Ishikawa (cell line): ENCODE measurements at regions not wholly inside any gene's neighbourhood (a gene's known extent, or its start where the extent isn't known, plus 50 kb on each side); places are given as distances from the start of the nearest gene placed in this dataset.

Source experiments
- CREB1 ChIP-seq: IDR thresholded peaks from 2 replicates; pipeline ENCODE4 v1.6.1; 2012; ENCODE audit warnings: low read depth
- EP300 ChIP-seq: IDR thresholded peaks from 2 replicates; pipeline ENCODE4 v1.6.1; 2012; ENCODE audit warnings: borderline replicate concordance
- TAF1 ChIP-seq: IDR thresholded peaks from 2 replicates; pipeline ENCODE4 v1.6.1; 2012; ENCODE audit warnings: low read depth, mild to moderate bottlenecking
- TCF12 ChIP-seq: IDR thresholded peaks from 2 replicates; pipeline ENCODE4 v1.6.1; 2012; ENCODE audit warnings: low read depth
- TEAD4 ChIP-seq: IDR thresholded peaks from 2 replicates; pipeline ENCODE4 v1.6.1; 2012
- YY1 ChIP-seq: IDR thresholded peaks from 2 replicates; pipeline ENCODE4 v1.6.1; 2012; ENCODE audit warnings: low read depth
- TF ChIP-seq, protein P1 (sequence below): IDR thresholded peaks from 2 replicates; pipeline ENCODE4 v1.6.1; 2012; ENCODE audit warnings: low read depth, mild to moderate bottlenecking
- TF ChIP-seq, protein P2 (sequence below): IDR thresholded peaks from 2 replicates; pipeline ENCODE4 v1.6.1; 2012
- TF ChIP-seq, protein P3 (sequence below): IDR thresholded peaks from 2 replicates; pipeline ENCODE4 v1.6.1; 2012

DNA sequence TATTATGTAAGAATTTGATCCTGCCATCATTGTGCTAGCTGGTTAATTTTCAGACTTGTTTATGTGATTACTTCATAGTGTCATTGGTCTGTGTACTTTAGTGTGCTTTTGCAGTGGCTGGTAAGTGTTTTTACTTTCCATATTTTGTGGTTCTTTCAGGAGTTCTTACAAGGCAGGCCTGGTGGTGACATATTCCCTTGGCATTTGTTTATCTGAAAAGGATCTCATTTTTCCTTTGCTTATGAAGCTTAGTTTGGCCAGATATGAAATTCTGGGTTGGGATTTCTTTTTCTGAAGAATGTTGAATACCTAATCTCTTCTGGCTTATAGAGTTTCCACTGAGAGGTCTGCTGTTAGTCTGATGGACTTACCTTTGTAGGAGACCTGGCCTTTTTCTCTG, 72.8 kb upstream of the MC4R start:
- no peak for TF ChIP-seq EP300
- TF ChIP-seq TAF1, result no peak
- TF ChIP-seq, protein P1, sequence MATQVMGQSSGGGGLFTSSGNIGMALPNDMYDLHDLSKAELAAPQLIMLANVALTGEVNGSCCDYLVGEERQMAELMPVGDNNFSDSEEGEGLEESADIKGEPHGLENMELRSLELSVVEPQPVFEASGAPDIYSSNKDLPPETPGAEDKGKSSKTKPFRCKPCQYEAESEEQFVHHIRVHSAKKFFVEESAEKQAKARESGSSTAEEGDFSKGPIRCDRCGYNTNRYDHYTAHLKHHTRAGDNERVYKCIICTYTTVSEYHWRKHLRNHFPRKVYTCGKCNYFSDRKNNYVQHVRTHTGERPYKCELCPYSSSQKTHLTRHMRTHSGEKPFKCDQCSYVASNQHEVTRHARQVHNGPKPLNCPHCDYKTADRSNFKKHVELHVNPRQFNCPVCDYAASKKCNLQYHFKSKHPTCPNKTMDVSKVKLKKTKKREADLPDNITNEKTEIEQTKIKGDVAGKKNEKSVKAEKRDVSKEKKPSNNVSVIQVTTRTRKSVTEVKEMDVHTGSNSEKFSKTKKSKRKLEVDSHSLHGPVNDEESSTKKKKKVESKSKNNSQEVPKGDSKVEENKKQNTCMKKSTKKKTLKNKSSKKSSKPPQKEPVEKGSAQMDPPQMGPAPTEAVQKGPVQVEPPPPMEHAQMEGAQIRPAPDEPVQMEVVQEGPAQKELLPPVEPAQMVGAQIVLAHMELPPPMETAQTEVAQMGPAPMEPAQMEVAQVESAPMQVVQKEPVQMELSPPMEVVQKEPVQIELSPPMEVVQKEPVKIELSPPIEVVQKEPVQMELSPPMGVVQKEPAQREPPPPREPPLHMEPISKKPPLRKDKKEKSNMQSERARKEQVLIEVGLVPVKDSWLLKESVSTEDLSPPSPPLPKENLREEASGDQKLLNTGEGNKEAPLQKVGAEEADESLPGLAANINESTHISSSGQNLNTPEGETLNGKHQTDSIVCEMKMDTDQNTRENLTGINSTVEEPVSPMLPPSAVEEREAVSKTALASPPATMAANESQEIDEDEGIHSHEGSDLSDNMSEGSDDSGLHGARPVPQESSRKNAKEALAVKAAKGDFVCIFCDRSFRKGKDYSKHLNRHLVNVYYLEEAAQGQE, result no peak
- TF ChIP-seq TCF12, result no peak
- TF ChIP-seq, protein P2, sequence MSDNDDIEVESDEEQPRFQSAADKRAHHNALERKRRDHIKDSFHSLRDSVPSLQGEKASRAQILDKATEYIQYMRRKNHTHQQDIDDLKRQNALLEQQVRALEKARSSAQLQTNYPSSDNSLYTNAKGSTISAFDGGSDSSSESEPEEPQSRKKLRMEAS, result no peak
- TF ChIP-seq, protein P3, sequence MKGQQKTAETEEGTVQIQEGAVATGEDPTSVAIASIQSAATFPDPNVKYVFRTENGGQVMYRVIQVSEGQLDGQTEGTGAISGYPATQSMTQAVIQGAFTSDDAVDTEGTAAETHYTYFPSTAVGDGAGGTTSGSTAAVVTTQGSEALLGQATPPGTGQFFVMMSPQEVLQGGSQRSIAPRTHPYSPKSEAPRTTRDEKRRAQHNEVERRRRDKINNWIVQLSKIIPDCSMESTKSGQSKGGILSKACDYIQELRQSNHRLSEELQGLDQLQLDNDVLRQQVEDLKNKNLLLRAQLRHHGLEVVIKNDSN, result no peak
- no peak for TF ChIP-seq TEAD4
- no peak for TF ChIP-seq CREB1
- no peak for TF ChIP-seq YY1
